Lung microvascular endothelial cell (primary cell): ENCODE measurements at regions not wholly inside any gene's neighbourhood (a gene's known extent, or its start where the extent isn't known, plus 50 kb on each side); places are given as distances from the start of the nearest gene placed in this dataset.

Source experiments
- DNase-seq, 2 donors: peaks; one replicate each; pipeline versions ENCODE4 v3.0.0 to v3.0.0-alpha.2; 2010; ENCODE audit warnings: low read depth in 2 of 2

DNA sequence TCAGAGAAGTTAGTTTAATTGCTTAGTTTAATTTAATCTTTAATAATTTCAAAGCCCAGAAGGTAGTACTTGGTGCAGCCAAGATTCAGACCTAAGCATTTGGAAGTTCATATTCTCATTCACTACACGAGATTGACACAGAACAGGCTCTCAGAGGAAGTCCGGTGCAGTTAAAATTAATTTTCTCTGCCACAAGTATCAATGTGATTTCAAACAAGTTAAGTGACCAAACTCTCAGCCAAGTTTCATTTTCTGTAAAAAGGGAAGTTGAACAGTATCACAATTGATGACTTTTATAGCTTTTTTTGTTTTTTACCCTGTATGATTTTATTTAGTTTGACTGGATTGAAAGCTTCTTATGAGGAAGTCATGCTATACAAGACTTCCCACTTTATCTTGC, 1494.9 kb upstream of the LRRTM3 start:
- no peak for DNase-seq

- no peak for DNase-seq
Observed at GRCh38 chr10:65470986-65471385, 1454.8 kb upstream of the LRRTM3 start.

- DNase-seq: no peak
Observed at GRCh38 chr10:65482848-65483247, 1443.0 kb upstream of the LRRTM3 start.

- DNase-seq: no peak
Observed at GRCh38 chr10:65491799-65492198, 1434.0 kb upstream of the LRRTM3 start.

- DNase-seq: no peak
Observed at GRCh38 chr10:65496541-65496940, 1429.3 kb upstream of the LRRTM3 start.

GRCh38 chr10:65497837-65498236, 1428.0 kb upstream of the LRRTM3 start:
- no peak for DNase-seq

- DNase-seq: no peak
Observed at GRCh38 chr10:65500716-65501115, 1425.1 kb upstream of the LRRTM3 start.

GRCh38 chr10:65501259-65501658, 1424.6 kb upstream of the LRRTM3 start:
- no peak for DNase-seq

DNA sequence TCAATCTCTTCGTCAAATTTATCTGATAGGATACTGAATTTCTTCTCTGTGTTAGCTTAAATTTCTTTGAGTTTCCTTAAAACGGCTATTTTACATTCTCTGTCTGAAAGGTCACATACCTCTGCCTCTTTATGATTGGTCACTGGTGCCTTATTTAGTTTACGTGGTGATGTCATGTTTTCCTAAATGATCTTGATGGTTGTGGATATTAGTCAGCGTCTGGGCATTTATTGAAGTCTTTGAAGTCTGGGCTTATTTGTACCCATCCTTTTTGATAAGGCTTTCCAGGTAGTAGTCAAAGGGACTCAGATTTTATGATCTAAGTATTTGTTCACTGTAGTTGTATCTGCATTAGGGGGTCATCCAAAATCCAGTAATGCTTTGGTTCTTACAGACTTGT, 1407.5 kb upstream of the LRRTM3 start:
- DNase-seq: no peak

- no peak for DNase-seq
Observed at GRCh38 chr10:65528986-65529385, 1396.8 kb upstream of the LRRTM3 start.

- DNase-seq: no peak
Observed at GRCh38 chr10:65531545-65531944, 1394.3 kb upstream of the LRRTM3 start.

GRCh38 chr10:65534771-65535170, 1391.1 kb upstream of the LRRTM3 start:
- DNase-seq: no peak

DNA sequence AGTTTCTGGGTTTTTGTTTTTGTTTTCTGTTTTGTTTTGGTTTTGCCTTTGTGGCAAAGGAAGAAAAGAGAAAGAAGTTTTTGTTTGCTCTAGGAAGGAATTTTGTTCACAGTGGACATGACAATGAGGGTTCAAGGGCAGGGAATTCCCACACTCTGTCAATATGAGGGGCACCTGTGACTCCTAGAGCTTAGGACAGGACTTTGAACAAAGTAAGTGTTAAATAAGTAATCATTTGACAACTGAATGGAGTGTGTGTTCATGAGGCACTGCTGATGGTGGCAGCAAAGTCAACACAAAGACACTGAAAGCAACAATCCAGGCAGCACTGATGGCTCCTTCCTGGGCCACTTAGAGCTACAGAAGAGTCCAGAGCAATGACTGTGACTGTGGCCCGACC, 1381.1 kb upstream of the LRRTM3 start:
- no peak for DNase-seq

DNA sequence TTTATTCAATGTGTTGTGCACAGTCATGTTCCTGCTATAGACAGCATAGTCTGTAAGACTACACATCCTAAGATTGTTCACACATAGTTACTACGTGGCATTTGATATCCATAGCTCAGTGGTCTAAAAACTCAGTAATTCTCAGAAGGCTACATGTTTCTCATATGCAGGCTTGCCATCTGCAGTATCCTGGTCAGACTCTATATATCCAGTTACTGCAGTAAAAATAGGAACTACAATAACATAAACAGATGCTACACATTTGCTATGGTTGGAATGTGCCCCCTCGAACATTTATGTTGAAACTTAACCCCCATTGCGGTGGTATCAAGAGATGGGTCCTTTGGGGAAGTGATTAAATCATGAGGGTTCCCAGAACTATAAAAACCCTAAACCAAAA, 1377.8 kb upstream of the LRRTM3 start:
- no peak for DNase-seq

- no peak for DNase-seq
Observed at GRCh38 chr10:65550761-65551160, 1375.1 kb upstream of the LRRTM3 start.

- no peak for DNase-seq
Observed at GRCh38 chr10:65555192-65555591, 1370.6 kb upstream of the LRRTM3 start.

DNA sequence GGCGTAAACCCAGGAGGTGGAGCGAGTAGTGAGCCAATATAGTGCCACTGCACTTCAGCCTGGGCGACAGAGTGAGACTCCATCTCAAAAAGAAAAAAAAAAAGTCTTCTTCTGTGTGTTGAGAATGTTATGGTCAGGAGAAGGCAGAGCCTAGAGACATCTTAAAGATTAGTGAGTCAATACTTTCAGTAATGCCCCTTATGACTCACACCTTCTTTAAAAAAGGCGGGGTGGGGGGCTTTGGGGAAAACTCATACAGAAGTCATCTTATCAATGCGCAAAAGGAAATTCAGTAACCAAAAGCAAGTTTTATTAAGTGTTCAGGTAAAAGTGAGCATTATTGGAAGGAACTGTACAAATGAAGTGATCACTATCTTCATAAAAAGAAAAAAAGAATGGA, 1369.8 kb upstream of the LRRTM3 start:
- no peak for DNase-seq

DNA sequence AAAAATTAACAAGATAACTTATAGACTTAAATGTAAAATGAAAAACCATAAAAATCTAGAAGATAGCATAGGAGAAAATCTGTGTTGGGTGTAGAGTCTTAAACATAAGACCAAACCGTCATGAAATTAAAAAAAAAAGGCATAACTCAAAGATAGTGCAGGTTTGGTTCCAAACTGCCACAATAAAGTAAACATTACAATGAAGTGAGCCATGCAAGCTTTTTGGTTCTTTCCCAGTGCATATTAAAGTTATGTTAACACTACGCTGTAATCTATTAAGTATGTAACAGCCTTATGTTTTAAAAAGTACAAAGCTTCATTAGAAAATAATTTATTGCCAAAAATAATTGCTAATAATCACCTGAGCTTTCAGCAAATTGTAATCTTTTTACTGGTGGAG, 1366.5 kb upstream of the LRRTM3 start:
- no peak for DNase-seq

DNA sequence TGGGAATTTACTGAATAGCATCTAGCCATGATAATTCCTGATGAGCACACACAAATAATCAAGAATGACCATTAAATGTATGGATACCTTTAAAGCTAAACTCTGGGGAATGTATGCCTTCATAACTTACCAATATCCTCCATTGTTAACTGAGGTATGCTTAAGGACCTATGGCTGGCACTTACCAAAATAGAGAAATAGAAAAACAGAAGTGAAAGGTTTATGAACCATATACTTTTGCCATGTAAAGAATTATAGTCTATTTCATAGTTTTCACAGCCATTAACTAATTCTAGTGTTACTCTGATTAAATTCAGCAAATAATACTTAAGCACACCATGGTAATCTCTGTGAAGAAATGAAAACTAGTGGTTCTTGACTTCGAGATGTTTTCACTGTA, 1360.6 kb upstream of the LRRTM3 start:
- DNase-seq: no peak

DNA sequence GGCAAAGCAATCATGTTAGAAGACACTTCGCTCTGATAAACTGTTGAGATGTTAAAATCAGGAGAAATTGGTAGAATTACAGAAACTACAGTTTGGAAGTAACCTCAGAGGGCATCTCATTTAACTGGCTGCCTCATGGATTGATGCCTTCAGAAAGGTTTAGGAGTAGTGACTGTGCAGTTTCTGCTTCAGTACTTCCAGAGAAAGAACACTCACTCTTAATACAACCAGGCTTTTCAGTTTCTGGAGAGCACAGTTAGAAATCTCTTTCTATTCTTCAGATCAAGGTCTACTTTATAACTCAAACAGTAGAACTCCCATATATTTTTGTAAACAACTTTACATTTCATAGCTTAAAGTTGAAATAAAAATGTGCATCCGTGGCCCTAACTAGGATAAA, 1358.9 kb upstream of the LRRTM3 start:
- DNase-seq: no peak

DNA sequence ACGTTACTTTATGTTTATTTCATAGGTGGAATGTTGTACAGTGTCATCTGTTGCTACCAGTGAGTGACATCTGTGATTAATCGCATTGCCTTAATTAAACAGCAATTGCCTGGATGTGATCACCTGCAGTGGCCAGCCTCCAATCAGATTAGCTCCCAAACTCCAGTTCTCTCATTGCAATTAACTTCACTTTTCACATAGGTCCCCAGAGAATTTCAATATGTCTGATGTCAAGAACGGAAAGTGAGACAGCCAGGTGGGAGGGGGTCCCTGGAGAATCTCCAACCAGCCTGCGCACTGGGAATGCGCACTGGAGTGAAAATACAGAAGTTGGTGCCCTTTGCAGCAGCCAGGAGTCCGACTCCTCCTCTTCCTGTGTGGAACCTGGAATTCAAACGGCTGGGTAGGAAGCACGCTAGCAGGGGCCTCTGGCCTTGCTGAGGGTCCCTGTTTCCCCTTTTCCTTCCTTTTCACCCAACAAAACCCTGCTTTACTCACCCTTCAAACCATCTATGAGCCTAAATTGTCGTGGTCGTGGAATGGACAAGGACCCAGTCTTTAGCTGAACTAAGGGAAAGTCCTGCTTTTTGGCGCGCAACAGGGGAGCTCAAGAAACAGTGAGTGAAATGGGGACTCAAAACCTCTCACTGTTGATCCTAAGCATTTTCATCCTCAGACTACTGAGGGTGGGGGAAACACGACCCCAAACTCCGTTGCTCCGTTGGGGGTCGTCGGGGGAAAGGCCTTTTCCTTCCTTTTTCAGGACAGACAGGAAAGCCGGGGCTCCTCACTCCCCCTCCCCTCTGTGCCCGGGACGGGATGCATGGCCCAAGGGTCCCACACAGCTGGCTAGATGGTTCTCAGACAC, 1355.5 kb upstream of the LRRTM3 start:
- DNase-seq: peak in 1 of 2 donors; percentile 62

GRCh38 chr10:65571011-65571570, 1354.7 kb upstream of the LRRTM3 start:
- peak in 1 of 2 donors; percentile 3 for DNase-seq

- DNase-seq: no peak
Observed at GRCh38 chr10:65581426-65582026, 1344.3 kb upstream of the LRRTM3 start.
